ENCODE measurements at regions not wholly inside any gene's neighbourhood (a gene's known extent, or its start where the extent isn't known, plus 50 kb on each side); places are given as distances from the start of the nearest gene placed in this dataset.

GRCh38 chr1:110785612-110786011 lies 87.3 kb upstream of the CD53 start:
- TF ChIP-seq CTCF (IDR thresholded peaks at IDR 0.05) (no peak), EZH2 (IDR thresholded peaks at IDR 0.05; ENCODE audit: borderline replicate concordance, insufficient read depth, low read depth, low read length, poor library complexity, severe bottlenecking) (no peak)
